Left ventricle myocardium superior (tissue), 1 donor: ENCODE measurements at regions not wholly inside any gene's neighbourhood (a gene's known extent, or its start where the extent isn't known, plus 50 kb on each side); places are given as distances from the start of the nearest gene placed in this dataset.

Source experiments
- ATAC-seq: fragments of 200-7000 bp; cut with Tn5 transposase; one replicate; pipeline ENCODE4 v1.9.1; 2020; ENCODE audit warnings: mild to moderate bottlenecking, moderate library complexity
- DNase-seq: peaks from one replicate; pipeline ENCODE4 v3.0.0-alpha.2; 2020
- intact Hi-C: fragments of 100-400 bp; cut with micrococcal nuclease; formaldehyde crosslinking; loops from one replicate; pipeline ENCODE4 v1.11.0; 2022
- donor health status: DM: no; HTN: yes; CAD: no; lungs with severe emphysema.

DNA sequence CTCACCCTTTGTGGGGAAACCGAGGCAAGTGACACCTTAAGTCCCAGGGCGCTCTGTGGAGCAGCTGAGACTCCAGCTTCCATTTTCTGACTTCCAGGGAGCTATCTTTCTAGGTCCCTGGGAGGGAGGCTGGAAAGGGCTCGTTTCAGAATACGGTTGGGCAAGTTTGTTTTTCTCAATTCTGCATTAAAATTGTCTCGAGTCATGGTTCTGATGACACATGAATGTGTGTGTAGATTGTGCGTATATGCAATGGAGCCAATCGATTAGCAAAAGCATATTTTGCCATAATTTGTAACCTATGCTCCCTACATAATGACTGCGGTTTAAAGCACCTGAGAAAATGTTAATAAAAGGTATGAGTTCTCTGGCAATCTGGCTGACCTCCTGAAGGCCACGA lies 77.3 kb downstream of the SIK1 start:
- DNase-seq (no peak), ATAC-seq (no peak)
- intact Hi-C loops = no loop called here

DNA sequence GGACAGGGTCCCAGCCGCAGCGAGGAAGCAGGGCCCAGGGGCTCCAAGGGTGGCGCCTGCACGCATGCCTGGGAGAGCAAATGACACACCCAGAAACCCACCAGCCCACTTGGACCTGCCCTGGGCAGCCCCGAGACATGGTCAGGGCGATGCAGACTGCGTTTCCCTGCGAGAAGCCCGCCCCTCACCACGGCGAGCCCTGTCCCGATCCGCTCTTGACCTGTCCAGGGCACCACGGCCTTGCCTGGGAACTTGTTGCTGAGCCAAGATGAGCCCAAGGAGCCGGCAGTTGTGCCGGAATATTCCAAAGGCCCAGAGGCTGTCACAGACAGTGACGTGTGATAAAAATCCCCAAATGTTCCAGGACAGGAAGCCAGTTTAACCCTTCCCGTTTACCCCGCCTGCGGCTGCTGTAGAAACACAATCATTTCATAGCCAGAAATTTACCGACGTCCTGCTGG lies 78.1 kb downstream of the SIK1 start:
- intact Hi-C loops = no loop called here
- DNase-seq (no peak), ATAC-seq (peak; percentile 58)

- intact Hi-C loops = no loop called here
- peak; percentile 21 for DNase-seq
- ATAC-seq = peak; percentile 30
These were observed 78.7 kb downstream of the SIK1 start for GRCh38 chr21:43348170-43348766.

- ATAC-seq = no peak
- intact Hi-C loops = no loop called here
- peak; percentile 18 for DNase-seq
These were observed 79.3 kb downstream of the SIK1 start for GRCh38 chr21:43347461-43348169.

DNA sequence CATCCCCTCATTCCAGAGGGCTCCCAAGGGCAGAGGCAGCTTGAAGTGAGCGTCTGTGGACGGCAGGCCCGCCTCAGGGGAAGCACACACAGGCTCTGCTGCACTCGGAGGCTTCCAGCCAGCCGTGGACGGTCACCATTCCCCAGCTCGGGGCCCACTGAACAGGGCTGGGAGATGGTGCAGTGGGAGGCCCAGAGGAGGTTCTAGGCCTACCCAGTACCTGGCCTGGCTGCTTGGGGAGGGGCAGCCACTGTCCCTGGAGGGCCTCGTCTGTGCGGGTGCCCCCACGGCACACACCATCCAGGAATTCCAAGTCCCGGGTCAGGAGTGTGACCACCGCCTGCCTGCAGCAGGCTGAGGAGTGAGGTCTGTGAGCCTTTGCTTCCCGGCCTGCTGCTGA lies 80.4 kb downstream of the SIK1 start:
- intact Hi-C loops = no loop called here
- ATAC-seq (no peak), DNase-seq (peak; percentile 23)

DNA sequence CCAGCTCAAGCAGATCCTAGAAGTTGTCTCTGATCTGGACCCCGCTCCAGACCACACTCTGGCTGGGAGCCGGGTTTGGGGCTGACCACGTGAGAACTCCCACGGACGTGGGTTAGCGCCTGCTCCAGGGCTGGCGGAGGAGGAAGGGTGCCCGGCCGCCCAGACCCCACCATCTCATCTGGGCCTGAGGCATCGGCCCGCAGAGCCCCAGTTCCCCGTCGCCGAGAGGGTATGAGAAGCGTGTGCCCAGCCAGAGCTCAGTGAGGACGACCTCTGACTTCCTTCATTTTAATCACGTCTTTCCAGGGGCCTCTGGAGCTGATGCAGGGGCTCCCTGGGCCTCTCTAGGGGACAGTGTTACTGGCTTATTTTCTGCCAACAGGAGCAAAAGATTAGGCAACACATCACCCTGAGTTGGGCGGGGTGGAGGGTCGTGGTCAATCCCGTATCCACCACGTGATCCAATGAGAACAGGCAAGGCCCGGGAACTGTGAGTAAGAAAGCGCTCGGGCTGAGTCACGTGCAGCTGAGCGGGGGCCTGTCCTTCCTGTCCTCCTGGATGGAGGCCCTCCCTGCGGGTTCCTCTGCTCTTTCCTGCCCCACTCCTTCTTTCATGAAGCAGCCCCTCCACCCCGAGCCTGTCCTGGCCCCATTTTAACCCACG lies 81.1 kb downstream of the SIK1 start:
- DNase-seq (no peak), ATAC-seq (no peak)
- intact Hi-C loops = no loop called here

DNA sequence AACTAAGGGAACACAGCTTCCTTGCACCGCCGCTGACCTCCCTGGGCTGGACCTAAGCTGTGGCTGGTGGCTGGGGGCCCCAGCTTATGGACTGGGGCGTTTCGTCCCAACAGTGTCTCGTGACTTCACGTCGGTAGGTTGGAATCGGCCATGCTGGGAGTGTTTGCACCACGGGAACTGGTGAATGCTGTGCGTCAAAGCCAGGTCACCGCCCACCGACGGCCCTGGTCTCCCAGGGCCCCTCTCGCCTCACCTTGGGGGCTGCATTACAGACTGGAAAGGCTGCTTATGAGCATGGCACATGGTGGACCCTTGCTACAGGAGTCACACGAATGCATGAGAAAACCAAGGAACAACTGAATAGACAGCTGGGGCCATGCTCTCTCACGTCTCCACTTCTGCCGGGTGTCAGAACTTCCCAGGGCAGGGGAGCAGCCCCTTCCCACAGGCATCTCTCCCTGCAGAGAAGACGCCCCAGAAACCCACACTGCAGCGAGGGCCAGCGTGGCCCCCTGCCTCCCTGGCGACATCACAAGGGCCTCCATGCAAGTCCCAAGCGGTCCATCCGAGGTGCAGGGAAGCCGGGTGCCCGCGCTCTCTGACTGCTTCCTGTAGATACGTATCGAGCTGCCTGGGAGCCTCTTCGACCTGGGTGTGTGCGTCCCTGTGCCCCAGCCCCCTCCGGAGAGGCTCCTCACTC lies 81.7 kb downstream of the SIK1 start:
- intact Hi-C loops = no loop called here
- DNase-seq (no peak), ATAC-seq (no peak)

GRCh38 chr21:43343992-43344886 lies 82.7 kb downstream of the SIK1 start:
- intact Hi-C loops = no loop called here
- ATAC-seq (no peak), DNase-seq (no peak)

- intact Hi-C loops = no loop called here
- ATAC-seq (no peak), DNase-seq (no peak)
These were observed 83.6 kb downstream of the SIK1 start for GRCh38 chr21:43343095-43343991.

- ATAC-seq (no peak), DNase-seq (no peak)
- intact Hi-C loops = no loop called here
These were observed 84.5 kb downstream of the SIK1 start for GRCh38 chr21:43342301-43342881.

DNA sequence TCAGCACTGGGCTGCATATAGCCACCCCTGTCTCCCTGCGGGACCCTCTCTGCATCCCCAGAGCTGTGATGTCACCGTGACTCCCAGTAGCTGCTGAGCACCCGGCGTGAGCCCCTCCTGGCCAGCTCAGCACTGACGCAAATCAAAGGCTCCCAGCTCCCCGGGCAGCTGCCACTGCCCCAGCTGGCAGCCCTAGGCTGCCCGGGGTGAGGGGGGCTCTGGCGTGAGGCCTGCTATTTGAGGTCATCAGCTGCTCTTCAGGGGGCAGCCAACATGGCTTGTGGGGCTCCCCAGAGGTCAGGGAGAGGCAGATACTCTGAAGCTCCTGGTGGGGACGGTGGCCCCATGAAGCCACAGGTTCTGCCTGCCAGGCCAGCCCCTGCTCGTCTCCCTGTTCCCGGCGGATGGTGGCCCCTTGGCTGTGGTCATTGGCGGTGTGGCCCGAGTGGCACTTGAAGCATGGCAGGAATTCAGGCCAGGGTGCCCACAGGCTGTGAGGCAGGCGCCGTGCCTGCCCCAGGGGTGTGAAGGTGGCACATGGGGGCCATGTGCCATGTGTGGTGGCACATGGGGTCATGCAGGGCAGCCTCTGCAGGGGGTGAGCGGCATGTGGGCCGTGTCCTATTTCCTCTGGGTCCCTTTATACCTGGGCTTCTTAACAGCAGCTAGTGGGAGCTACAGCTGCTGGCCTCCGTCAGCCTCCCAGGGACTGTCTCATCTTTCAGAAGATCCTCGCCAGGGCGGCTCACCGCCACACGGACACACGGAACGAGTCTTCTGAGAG lies 85.4 kb downstream of the SIK1 start:
- intact Hi-C loops = no loop called here
- DNase-seq (peak; percentile 47), ATAC-seq (peak; percentile 44)

GRCh38 chr21:43340491-43341377 lies 86.2 kb downstream of the SIK1 start:
- DNase-seq (no peak), ATAC-seq (no peak)
- intact Hi-C loops = no loop called here

DNA sequence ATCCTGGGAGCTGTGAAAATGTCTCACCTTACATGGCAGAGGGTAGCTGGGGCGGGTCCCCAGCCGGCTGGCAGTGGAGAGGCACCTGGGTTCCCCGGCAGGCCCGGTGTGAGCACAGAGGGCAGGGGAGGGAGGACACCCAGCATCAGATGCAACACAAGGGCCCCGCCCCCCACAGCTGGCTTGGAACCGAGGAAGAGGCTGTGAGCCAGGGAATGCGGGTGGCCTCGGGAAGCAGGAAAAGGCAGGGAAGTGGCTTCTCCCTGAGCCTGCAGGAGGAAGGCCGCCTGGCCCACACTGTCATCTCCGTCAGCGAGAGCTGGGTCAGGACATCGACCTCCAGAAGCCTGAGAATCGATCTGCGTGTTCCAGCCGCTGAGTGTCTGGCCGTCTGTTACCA lies 87.3 kb downstream of the SIK1 start:
- intact Hi-C loops = no loop called here
- ATAC-seq (peak; percentile 46), DNase-seq (peak; percentile 65)

DNA sequence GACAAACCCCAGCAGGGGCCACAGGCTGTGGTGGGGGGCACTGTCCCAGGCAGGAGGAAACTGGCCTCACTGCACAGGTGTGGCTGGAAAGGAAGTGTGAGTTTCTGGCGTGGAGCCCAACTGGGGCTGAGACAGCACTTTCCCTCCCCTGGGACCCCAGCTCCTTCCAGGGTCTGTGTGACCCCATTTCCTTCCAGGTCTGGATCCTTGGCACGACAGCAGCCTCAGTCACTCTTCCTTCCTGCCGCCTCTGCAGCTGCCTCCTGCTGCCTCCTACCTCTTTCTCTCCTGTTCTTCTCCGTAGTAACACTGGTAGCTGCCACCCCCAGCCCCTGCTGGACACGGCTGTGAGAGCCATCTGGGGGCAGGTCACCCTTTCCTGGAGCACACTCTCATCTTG lies 88.0 kb downstream of the SIK1 start:
- intact Hi-C loops = no loop called here
- peak; percentile 15 for ATAC-seq
- DNase-seq = no peak

DNA sequence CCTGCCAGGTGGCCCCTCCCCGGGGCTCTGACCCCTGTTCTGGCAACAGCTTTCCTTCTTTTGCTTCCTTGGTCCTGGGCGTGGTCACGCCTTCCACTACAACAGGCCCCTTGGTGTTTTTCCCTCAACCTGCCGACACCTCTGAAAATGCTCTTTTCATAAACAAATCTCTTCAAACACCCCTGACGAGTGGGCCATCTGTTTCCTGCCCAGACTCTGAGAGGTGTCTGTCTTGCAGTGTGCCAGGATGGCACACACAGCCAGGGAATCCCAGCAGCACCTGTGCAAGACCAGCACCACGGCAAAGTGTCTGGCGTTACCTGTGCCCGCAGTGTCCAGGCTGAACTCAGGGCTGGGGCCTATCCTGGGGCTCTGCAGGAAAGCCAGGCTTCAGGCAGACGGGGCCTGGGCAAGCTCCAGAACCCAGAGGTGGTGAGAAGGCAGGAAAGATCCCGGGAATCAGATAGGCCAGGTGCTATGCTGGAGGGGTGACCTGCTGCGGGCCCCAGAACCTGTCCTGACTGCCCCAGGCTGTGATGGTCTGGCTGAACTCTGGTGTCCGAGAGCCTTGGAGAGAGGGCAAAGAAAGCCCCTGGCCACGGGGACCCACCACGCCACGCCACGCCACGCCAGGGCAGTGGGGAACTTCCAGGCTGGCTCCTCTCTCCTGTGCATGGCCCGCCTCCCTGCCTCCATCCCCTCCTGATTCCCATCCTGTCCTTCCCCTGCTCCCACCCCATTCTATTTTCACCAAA lies 88.9 kb downstream of the SIK1 start:
- DNase-seq (no peak), ATAC-seq (no peak)
- intact Hi-C loops = no loop called here
